AG04450 (cell line): ENCODE measurements at regions not wholly inside any gene's neighbourhood (a gene's known extent, or its start where the extent isn't known, plus 50 kb on each side); places are given as distances from the start of the nearest gene placed in this dataset.

ENCODE experiments used
- CTCF ChIA-PET: fragments of 300-600, 350-600 bp; formaldehyde crosslinking; extraction: SDS; loops from one replicate; lab custom pipeline; 2022; ENCODE audit warnings: antibody characterized with exemption, inconsistent platforms; lab: Charles Lee
- POLR2A ChIA-PET: fragments of 350-600 bp; formaldehyde crosslinking; extraction: SDS; loops from one replicate; lab custom pipeline; 2021; ENCODE audit warnings: antibody characterized with exemption, inconsistent platforms; lab: Yijun Ruan, JAX
- DNase-seq: peaks from one replicate; pipeline ENCODE4 v3.0.0-alpha.2; 2011; ENCODE audit warnings: low read depth, low spot score
- H3K27ac ChIP-seq: one replicate; pipeline ENCODE4 v1.5.1; 2012; ENCODE audit warnings: low read depth, low read length, control low read depth
- H3K27me3 ChIP-seq: one replicate; pipeline ENCODE4 v1.6.0; 2012; ENCODE audit warnings: low read length; ENCODE audit not compliant: control insufficient read depth, insufficient read depth
- H3K4me3 ChIP-seq: 2 replicates; pipeline ENCODE4 v1.5.1; 2011; ENCODE audit warnings: mild to moderate bottlenecking, low read depth, low read length, control low read depth
- H3K9me3 ChIP-seq: 2 replicates; pipeline ENCODE4 v1.5.1; 2012; ENCODE audit warnings: low read length; ENCODE audit not compliant: control insufficient read depth, insufficient read depth
- TF ChIP-seq, protein P1 (sequence below): IDR thresholded peaks from 2 replicates; pipeline ENCODE4 v1.5.1; 2011; ENCODE audit warnings: low read depth, low read length, control low read depth, inconsistent platforms

DNA sequence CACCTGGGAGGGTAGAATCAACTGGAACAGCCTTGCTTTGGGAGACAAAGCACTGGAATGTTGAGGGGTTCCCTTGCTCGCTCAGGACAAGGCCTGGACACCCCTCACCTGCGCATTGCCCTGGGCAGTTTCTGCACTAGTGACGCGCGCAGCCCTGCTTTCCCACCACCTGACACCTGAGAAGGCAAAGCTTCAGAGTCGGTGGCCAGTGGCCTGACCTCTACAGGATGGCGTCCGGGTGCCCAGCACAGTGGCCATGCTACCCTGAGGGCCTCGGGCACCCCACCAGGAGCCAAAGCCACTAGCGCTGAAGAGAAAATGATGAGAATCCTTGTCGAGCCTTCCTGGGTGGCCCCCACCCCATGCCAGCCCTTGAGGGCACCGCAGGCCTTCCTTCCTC lies 161.3 kb downstream of the OLFM1 start:
- ChIA-PET POLR2A (no interaction called here), CTCF (no interaction called here)
- TF ChIP-seq, protein P1, sequence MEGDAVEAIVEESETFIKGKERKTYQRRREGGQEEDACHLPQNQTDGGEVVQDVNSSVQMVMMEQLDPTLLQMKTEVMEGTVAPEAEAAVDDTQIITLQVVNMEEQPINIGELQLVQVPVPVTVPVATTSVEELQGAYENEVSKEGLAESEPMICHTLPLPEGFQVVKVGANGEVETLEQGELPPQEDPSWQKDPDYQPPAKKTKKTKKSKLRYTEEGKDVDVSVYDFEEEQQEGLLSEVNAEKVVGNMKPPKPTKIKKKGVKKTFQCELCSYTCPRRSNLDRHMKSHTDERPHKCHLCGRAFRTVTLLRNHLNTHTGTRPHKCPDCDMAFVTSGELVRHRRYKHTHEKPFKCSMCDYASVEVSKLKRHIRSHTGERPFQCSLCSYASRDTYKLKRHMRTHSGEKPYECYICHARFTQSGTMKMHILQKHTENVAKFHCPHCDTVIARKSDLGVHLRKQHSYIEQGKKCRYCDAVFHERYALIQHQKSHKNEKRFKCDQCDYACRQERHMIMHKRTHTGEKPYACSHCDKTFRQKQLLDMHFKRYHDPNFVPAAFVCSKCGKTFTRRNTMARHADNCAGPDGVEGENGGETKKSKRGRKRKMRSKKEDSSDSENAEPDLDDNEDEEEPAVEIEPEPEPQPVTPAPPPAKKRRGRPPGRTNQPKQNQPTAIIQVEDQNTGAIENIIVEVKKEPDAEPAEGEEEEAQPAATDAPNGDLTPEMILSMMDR: no peak

DNA sequence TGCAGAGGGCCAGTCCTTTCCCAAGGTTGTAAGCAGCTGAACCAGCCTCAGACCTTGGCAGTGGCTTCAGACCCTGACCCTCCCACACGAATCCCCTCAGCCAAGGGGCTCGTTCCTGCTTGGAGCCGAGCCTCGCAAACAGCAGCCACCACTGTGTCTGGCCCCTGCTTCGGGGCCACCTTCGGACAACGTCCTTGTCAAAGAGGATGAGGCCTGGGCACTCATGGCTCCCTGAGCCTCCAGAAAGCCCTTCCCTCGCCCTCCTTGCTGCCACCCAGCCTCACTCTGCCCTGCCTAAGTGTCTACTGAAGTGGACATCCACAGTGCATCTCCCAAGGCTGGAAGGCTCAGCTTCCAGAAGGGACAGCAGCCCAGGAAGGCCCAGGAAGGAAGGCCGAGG lies 161.7 kb downstream of the OLFM1 start:
- POLR2A ChIA-PET: no interaction called here
- CTCF ChIA-PET: no interaction called here
- H3K27me3 ChIP-seq: no peaks in the 10 kb centered on the region
- DNase-seq: no peak
- TF ChIP-seq, protein P1: no peak
- H3K27ac ChIP-seq: no peak overlapping the region
- H3K9me3 ChIP-seq: peaks cover 86% of the 10 kb centered on the region
- no peak overlapping the region for H3K4me3 ChIP-seq

More for the DNA sequence above, 161.3 kb downstream of the OLFM1 start:
- Histone ChIP-seq H3K4me3 (no peak overlapping the region), H3K27me3 (no peaks in the 10 kb centered on the region), H3K27ac (no peak overlapping the region), H3K9me3 (peaks cover 87% of the 10 kb centered on the region)
- no peak for DNase-seq

DNA sequence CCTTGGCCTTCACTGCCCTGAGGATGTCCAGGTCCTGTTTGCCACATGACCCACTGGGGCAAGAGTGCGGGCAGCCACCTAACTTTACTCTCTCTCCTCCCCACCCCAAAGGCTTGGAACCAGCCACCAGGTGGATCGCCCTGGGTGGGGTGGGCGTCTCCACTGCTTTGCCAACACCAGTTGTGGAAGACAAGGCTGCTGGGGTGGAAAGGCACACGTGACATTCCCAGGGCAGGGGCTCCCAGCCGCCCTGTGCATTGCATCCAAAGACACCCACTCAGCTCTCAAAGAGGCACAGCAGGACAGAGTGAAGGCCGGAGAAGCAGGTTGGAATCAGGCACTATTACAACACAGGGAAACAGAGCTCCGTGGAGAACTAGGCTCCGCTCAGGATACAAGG lies 162.2 kb downstream of the OLFM1 start:
- no peak for DNase-seq
- ChIA-PET CTCF (no interaction called here), POLR2A (no interaction called here)

DNA sequence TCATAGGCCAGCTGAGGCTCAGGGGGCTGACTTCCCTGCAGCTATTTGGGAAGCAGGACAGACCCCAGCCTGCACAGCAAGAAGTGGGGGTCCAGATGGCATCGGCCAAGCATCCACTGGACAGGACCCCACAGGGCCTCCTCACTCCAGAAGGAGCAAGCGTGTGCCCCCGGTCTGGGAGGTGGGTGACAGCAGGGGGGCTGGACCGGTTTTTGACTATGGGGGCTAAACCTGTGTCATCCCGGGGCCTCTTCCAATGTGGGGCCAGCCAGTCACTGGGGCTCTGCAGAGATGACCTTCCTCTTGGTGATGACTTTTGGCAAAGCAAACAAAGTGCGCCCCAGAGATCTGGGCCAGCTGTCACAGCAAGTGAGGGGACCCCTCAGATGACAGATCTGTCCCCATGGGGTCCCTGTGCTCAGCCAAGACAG lies 163.9 kb downstream of the OLFM1 start:
- ChIA-PET POLR2A (no interaction called here), CTCF (no interaction called here)
- H3K4me3 ChIP-seq: no peak overlapping the region
- peaks cover 86% of the 10 kb centered on the region for H3K9me3 ChIP-seq
- H3K27me3 ChIP-seq: no peaks in the 10 kb centered on the region
- no peak overlapping the region for H3K27ac ChIP-seq
- no peak for DNase-seq
- TF ChIP-seq, protein P1: no peak

More for the DNA sequence above, 162.2 kb downstream of the OLFM1 start:
- H3K4me3 ChIP-seq: no peak overlapping the region
- peaks cover 86% of the 10 kb centered on the region for H3K9me3 ChIP-seq
- no peaks in the 10 kb centered on the region for H3K27me3 ChIP-seq
- H3K27ac ChIP-seq: no peak overlapping the region
- TF ChIP-seq, protein P1: no peak

DNA sequence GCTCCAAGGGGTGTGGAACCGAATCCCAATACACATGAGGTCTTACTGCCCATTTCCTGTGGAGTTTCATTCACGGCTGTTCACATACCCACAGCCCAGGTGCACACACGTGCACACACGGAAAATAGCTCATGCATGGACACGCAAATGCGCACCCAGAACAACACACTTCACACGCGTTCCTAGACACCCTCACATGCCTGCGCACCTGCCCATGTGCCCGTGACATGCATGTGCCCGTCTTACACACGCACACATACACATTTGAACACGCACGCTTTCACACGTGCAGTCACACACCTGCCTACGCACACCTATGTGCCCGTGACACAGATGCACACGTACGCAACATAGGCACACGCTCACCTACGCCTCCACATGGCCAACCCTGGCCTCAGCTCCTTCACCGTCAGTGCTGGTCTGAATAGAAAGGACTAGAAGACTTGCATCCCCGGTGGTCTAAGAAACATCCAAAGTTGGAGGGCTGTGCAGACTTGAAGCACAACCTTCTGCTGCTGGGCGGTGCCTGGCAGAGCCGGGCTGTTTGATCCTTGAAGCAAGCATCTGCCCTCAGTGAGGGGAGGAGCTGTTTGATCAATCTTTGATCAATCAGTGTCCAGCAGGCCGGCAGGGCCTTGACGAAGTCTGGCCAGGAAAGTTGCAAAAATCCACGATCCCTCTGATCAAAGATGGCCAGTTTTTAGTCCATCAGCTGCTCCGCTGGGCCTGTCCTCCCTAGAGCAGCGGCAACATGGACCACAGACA lies 164.7 kb downstream of the OLFM1 start:
- Histone ChIP-seq H3K9me3 (peaks cover 87% of the 10 kb centered on the region), H3K4me3 (no peak overlapping the region), H3K27me3 (no peaks in the 10 kb centered on the region), H3K27ac (no peak overlapping the region)
- no peak for DNase-seq
- CTCF ChIA-PET: no interaction called here
- POLR2A ChIA-PET: no interaction called here
- TF ChIP-seq, protein P1: no peak
